HEK293T (cell line): ENCODE measurements at regions not wholly inside any gene's neighbourhood (a gene's known extent, or its start where the extent isn't known, plus 50 kb on each side); places are given as distances from the start of the nearest gene placed in this dataset.

ENCODE experiments used
- ARNT ChIP-seq: fragments of 450-650 bp; IDR thresholded peaks from 2 replicates; pipeline ENCODE4 v1.6.1; 2017; ENCODE audit warnings: mild to moderate bottlenecking
- BHLHE40 ChIP-seq: fragments of 450-650 bp; IDR thresholded peaks from 2 replicates; pipeline ENCODE4 v1.6.1; 2016; ENCODE audit warnings: mild to moderate bottlenecking, moderate library complexity, borderline replicate concordance
- ELF4 ChIP-seq: fragments of 450-650 bp; IDR thresholded peaks from 2 replicates; pipeline ENCODE4 v1.6.1; 2017; ENCODE audit warnings: antibody characterized with exemption
- FOXA1 ChIP-seq: fragments of 450-650 bp; IDR thresholded peaks from 2 replicates; pipeline ENCODE4 v1.6.1; 2016; ENCODE audit warnings: mild to moderate bottlenecking
- FOXK2 ChIP-seq: fragments of 450-650 bp; IDR thresholded peaks from 2 replicates; pipeline ENCODE4 v1.6.1; 2016; ENCODE audit warnings: mild to moderate bottlenecking
- FOXM1 ChIP-seq: fragments of 450-650 bp; IDR thresholded peaks from 2 replicates; pipeline ENCODE4 v1.6.1; 2017; ENCODE audit warnings: mild to moderate bottlenecking, borderline replicate concordance
- HDGF ChIP-seq: fragments of 450-650 bp; IDR thresholded peaks from 2 replicates; pipeline ENCODE4 v1.6.1; 2017; ENCODE audit warnings: antibody characterized with exemption, borderline replicate concordance
- L3MBTL2 ChIP-seq: fragments of 450-650 bp; conservative IDR thresholded peaks from 2 replicates; pipeline ENCODE4 v1.6.1; 2016; ENCODE audit warnings: mild to moderate bottlenecking
- PKNOX1 ChIP-seq: fragments of 450-650 bp; IDR thresholded peaks from 2 replicates; pipeline ENCODE4 v1.6.1; 2016
- SP1 ChIP-seq: fragments of 450-650 bp; IDR thresholded peaks from 2 replicates; pipeline ENCODE4 v1.6.1; 2017
- SUZ12 ChIP-seq: fragments of 450-650 bp; IDR thresholded peaks from 2 replicates; pipeline ENCODE4 v1.6.1; 2016; ENCODE audit warnings: mild to moderate bottlenecking
- ZNF384 ChIP-seq: fragments of 450-650 bp; IDR thresholded peaks from 2 replicates; pipeline ENCODE4 v1.6.1; 2016

GRCh38 chr1:194184425-194184824 lies 998.0 kb upstream of the B3GALT2 start:
- TF ChIP-seq ELF4 (no peak), ZNF384 (no peak), SP1 (no peak), BHLHE40 (no peak), L3MBTL2 (no peak), PKNOX1 (no peak), FOXM1 (no peak), ARNT (no peak), FOXA1 (no peak), SUZ12 (no peak), HDGF (no peak), FOXK2 (no peak)
